ENCODE measurements at regions not wholly inside any gene's neighbourhood (a gene's known extent, or its start where the extent isn't known, plus 50 kb on each side); places are given as distances from the start of the nearest gene placed in this dataset.

DNA sequence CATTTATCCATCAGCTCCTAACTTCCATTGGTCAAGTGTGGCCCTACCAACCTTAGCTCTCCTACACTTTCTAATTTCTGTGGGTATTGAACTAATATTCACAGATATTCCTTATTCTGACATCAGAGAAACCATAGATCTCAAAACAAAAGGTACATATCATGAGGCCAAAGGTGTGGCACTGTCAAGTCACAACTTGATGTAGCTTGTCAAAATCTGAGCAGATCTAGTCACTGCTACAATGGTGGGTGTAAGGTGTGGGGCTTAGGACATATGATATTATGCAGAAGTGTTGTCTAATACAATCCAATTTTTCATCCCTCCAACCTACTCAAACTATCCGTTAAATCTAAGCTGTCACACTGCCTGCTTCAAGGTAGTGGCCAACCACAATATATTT lies 114.0 kb upstream of the FAR2 start:
- Histone ChIP-seq H4K20me1 (ENCODE audit: control insufficient read depth, insufficient read depth, insufficient read length) (no peaks in the 10 kb centered on the region), H3K79me2 (ENCODE audit: insufficient read depth, low read length) (no peaks in the 10 kb centered on the region), H3K9ac (ENCODE audit: extremely low read depth, insufficient read length, low read length) (no peak overlapping the region), H3K4me1 (ENCODE audit: insufficient read depth, low read length) (no peaks in the 10 kb centered on the region), H3K27ac (ENCODE audit: insufficient read length, low read depth, low read length) (no peak overlapping the region), H3K18ac (ENCODE audit: insufficient read length, low read depth, low read length) (no peak overlapping the region), H2BK5ac (ENCODE audit: insufficient read length, low read length) (no peak overlapping the region), H3K23ac (ENCODE audit: insufficient read length, low read depth, low read length) (no peak overlapping the region), H2BK20ac (ENCODE audit: low read depth, low read length, poor library complexity, severe bottlenecking) (no peak overlapping the region), H2AK5ac (ENCODE audit: insufficient read length, low read length) (no peak overlapping the region), H4K5ac (ENCODE audit: insufficient read length, low read depth, low read length) (no peak overlapping the region), H3K79me1 (ENCODE audit: insufficient read depth, low read depth, low read length, poor library complexity, severe bottlenecking) (no peaks in the 10 kb centered on the region), H4K91ac (ENCODE audit: insufficient read length, low read depth, low read length) (no peak overlapping the region), H3K9me3 (ENCODE audit: control insufficient read depth, low read depth, low read length) (no peaks in the 10 kb centered on the region), H4K8ac (replicated peaks; ENCODE audit: insufficient read length, low read depth, low read length) (no peak overlapping the region), H3K23me2 (ENCODE audit: insufficient read length, low read depth, low read length, poor library complexity, severe bottlenecking) (no peaks in the 10 kb centered on the region), H2AFZ (ENCODE audit: low read length) (no peak overlapping the region), H2BK15ac (ENCODE audit: low read depth, low read length) (no peak overlapping the region), H2BK12ac (ENCODE audit: insufficient read length, low read depth, low read length) (no peak overlapping the region), H3T11ph (ENCODE audit: low read length) (no peak overlapping the region), H3K4ac (ENCODE audit: low read depth, low read length) (no peak overlapping the region), H3K27me3 (ENCODE audit: insufficient read depth, low read length) (no peaks in the 10 kb centered on the region), H3K4me2 (ENCODE audit: insufficient read depth, insufficient read length, low read length) (no peak overlapping the region), H3K56ac (ENCODE audit: insufficient read length, low read depth, low read length) (no peak overlapping the region), H2BK120ac (ENCODE audit: low read depth, low read length, poor library complexity, severe bottlenecking) (no peak overlapping the region), H3K14ac (ENCODE audit: insufficient read depth, low read length) (no peak overlapping the region)
- Mint-ChIP-seq H3K27ac (no peak overlapping the region), H3K36me3 (ENCODE audit: insufficient read depth in 1 of 3, low read depth in 3 of 3) (no peaks in the 10 kb centered on the region), H3K9me3 (no peaks in the 10 kb centered on the region), H3K27me3 (ENCODE audit: low read depth) (no peaks in the 10 kb centered on the region), H3K4me1 (no peaks in the 10 kb centered on the region), H3K4me3 (no peak overlapping the region)
- WGBS (ENCODE audit: extremely low coverage, insufficient read length, low lambda C conversion rate), result no CpG with 5 or more reads among the region's 1 CpG
- TF ChIP-seq, protein P1, sequence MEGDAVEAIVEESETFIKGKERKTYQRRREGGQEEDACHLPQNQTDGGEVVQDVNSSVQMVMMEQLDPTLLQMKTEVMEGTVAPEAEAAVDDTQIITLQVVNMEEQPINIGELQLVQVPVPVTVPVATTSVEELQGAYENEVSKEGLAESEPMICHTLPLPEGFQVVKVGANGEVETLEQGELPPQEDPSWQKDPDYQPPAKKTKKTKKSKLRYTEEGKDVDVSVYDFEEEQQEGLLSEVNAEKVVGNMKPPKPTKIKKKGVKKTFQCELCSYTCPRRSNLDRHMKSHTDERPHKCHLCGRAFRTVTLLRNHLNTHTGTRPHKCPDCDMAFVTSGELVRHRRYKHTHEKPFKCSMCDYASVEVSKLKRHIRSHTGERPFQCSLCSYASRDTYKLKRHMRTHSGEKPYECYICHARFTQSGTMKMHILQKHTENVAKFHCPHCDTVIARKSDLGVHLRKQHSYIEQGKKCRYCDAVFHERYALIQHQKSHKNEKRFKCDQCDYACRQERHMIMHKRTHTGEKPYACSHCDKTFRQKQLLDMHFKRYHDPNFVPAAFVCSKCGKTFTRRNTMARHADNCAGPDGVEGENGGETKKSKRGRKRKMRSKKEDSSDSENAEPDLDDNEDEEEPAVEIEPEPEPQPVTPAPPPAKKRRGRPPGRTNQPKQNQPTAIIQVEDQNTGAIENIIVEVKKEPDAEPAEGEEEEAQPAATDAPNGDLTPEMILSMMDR (conservative IDR thresholded peaks at IDR 0.05), result no peak
- DNase-seq, result no peak

Data from H9 (cell line).